ENCODE measurements at regions not wholly inside any gene's neighbourhood (a gene's known extent, or its start where the extent isn't known, plus 50 kb on each side); places are given as distances from the start of the nearest gene placed in this dataset.

GRCh38 chr3:13177641-13178040 lies 104.4 kb upstream of the IQSEC1 start:
- no peak overlapping the region for H3K4me3 ChIP-seq
- WGBS, 2 donors = 78 to 88% methylated on average over 4 of the region's 4 CpGs
- no peak overlapping the region for H3K9ac ChIP-seq (ENCODE audit: insufficient read depth in 1 of 2, low read length in 2 of 2)
- H3K36me3 ChIP-seq (ENCODE audit: control insufficient read depth in 4 of 4, insufficient read depth in 4 of 4, low read length in 4 of 4) = no peaks in the 10 kb centered on the region
- peaks cover 0 to 16% (median 3%) of the 10 kb centered on the region in 4 donors for H3K9me3 ChIP-seq (ENCODE audit: control insufficient read depth in 4 of 4, insufficient read depth in 3 of 4, low read length in 3 of 4)
- DNase-seq (no peak), ATAC-seq (ENCODE audit: insufficient read depth, low FRiP score) (no peak)
- no peak for TF ChIP-seq CTCF (IDR thresholded peaks at IDR 0.05; ENCODE audit: control extremely low read depth, extremely low read depth)
- no peak overlapping the region for H3K27ac ChIP-seq (ENCODE audit: low read depth in 1 of 2, low read length in 1 of 2)
- H3K4me1 ChIP-seq (ENCODE audit: control insufficient read depth in 5 of 5, insufficient read depth in 5 of 5, low read length in 5 of 5) = no peaks in the 10 kb centered on the region
- no peaks in the 10 kb centered on the region for H3K27me3 ChIP-seq (ENCODE audit: control insufficient read depth in 3 of 3, insufficient read depth in 3 of 3, low read length in 2 of 3)

- no peaks in the 10 kb centered on the region for H3K27me3 ChIP-seq (ENCODE audit: control insufficient read depth in 3 of 3, insufficient read depth in 3 of 3, low read length in 2 of 3)
- no peak for DNase-seq
- TF ChIP-seq CTCF (IDR thresholded peaks at IDR 0.05; ENCODE audit: control extremely low read depth, extremely low read depth) = no peak
- ATAC-seq (ENCODE audit: insufficient read depth, low FRiP score) = no peak
- no peak overlapping the region for H3K4me3 ChIP-seq
- no peak overlapping the region for H3K9ac ChIP-seq (ENCODE audit: insufficient read depth in 1 of 2, low read length in 2 of 2)
- H3K36me3 ChIP-seq (ENCODE audit: control insufficient read depth in 4 of 4, insufficient read depth in 4 of 4, low read length in 4 of 4) = no peaks in the 10 kb centered on the region
- H3K4me1 ChIP-seq (ENCODE audit: control insufficient read depth in 5 of 5, insufficient read depth in 5 of 5, low read length in 5 of 5) = no peaks in the 10 kb centered on the region
- no peak overlapping the region for H3K27ac ChIP-seq (ENCODE audit: low read depth in 1 of 2, low read length in 1 of 2)
- 86 to 90% methylated on average over 2 of the region's 2 CpGs for WGBS, 2 donors
- H3K9me3 ChIP-seq (ENCODE audit: control insufficient read depth in 4 of 4, insufficient read depth in 3 of 4, low read length in 3 of 4) = peaks cover 0 to 16% (median 3%) of the 10 kb centered on the region in 4 donors
These were observed 104.0 kb upstream of the IQSEC1 start for GRCh38 chr3:13177236-13177635.

GRCh38 chr3:13176445-13176844 lies 103.2 kb upstream of the IQSEC1 start:
- no peak overlapping the region for H3K9ac ChIP-seq (ENCODE audit: insufficient read depth in 1 of 2, low read length in 2 of 2)
- WGBS, 2 donors = 87 to 94% methylated on average over 10 of the region's 10 CpGs
- no peak overlapping the region for H3K27ac ChIP-seq (ENCODE audit: low read depth in 1 of 2, low read length in 1 of 2)
- TF ChIP-seq CTCF (IDR thresholded peaks at IDR 0.05; ENCODE audit: control extremely low read depth, extremely low read depth) = no peak
- no peaks in the 10 kb centered on the region for H3K36me3 ChIP-seq (ENCODE audit: control insufficient read depth in 4 of 4, insufficient read depth in 4 of 4, low read length in 4 of 4)
- DNase-seq = no peak
- no peaks in the 10 kb centered on the region for H3K4me1 ChIP-seq (ENCODE audit: control insufficient read depth in 5 of 5, insufficient read depth in 5 of 5, low read length in 5 of 5)
- no peak for ATAC-seq (ENCODE audit: insufficient read depth, low FRiP score)
- no peaks in the 10 kb centered on the region for H3K27me3 ChIP-seq (ENCODE audit: control insufficient read depth in 3 of 3, insufficient read depth in 3 of 3, low read length in 2 of 3)
- no peak overlapping the region for H3K4me3 ChIP-seq
- H3K9me3 ChIP-seq (ENCODE audit: control insufficient read depth in 4 of 4, insufficient read depth in 3 of 4, low read length in 3 of 4) = peaks cover 0 to 16% (median 3%) of the 10 kb centered on the region in 4 donors

GRCh38 chr3:13174803-13175135 lies 101.5 kb upstream of the IQSEC1 start:
- Histone ChIP-seq H3K9ac (ENCODE audit: insufficient read depth in 1 of 2, low read length in 2 of 2) (no peak overlapping the region), H3K27me3 (ENCODE audit: control insufficient read depth in 3 of 3, insufficient read depth in 3 of 3, low read length in 2 of 3) (no peaks in the 10 kb centered on the region), H3K36me3 (ENCODE audit: control insufficient read depth in 4 of 4, insufficient read depth in 4 of 4, low read length in 4 of 4) (no peaks in the 10 kb centered on the region), H3K4me1 (ENCODE audit: control insufficient read depth in 5 of 5, insufficient read depth in 5 of 5, low read length in 5 of 5) (no peaks in the 10 kb centered on the region), H3K27ac (ENCODE audit: low read depth in 1 of 2, low read length in 1 of 2) (no peak overlapping the region), H3K9me3 (ENCODE audit: control insufficient read depth in 4 of 4, insufficient read depth in 3 of 4, low read length in 3 of 4) (peaks cover 0 to 15% (median 3%) of the 10 kb centered on the region in 4 donors), H3K4me3 (no peak overlapping the region)
- TF ChIP-seq CTCF (IDR thresholded peaks at IDR 0.05; ENCODE audit: control extremely low read depth, extremely low read depth) = no peak
- no peak for DNase-seq
- ATAC-seq (ENCODE audit: insufficient read depth, low FRiP score) = no peak
- WGBS, 2 donors = 83 to 89% methylated on average over 6 of the region's 6 CpGs
